Left renal pelvis (tissue), 4 donors: ENCODE measurements at regions not wholly inside any gene's neighbourhood (a gene's known extent, or its start where the extent isn't known, plus 50 kb on each side); places are given as distances from the start of the nearest gene placed in this dataset.

Experiments used
- DNase-seq, 4 donors: peaks; one replicate each; pipeline ENCODE4 v3.0.0-alpha.2; 2013; ENCODE audit warnings: low read depth in 4 of 4, low spot score in 3 of 4

DNA sequence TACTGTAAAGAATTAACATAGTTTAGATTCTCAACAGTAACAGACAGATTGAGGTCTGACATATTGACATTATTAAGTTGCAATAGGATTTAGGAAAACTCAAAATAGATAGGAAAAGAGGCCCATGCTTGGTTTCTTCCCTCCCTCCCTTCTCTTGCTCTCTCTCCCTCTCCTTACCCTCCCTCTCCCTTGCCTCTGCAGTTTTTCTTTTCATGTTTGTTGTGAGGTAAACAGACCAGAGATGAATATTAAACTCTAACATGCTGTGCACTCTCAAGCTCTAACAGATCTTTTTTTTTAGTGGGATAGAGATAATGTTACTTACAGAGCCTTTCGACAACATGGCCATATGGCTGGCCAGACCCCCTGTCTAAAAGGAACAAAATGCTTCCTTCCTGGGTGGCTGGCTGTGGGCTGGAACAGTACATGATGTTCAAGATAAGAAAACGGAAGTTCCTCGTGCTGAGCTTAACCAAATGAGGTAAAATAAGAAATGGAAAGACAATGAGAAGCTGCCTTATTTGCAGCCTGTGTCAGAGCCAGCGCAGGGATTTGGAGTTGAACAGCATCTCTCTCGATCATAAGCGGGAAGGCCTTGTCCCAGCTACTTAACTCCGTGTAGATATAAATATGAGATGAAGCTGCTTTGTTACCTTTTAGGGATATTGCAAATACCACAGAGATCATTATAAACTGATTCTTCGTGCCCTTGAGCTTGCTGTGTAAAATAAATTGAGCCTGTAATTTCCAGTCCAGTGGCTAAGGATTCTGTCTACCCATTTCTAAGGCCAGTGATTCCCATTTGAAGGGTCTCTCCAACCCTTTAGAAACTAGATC is 391.9 kb upstream of the NPVF start:
- DNase-seq: no peak

DNA sequence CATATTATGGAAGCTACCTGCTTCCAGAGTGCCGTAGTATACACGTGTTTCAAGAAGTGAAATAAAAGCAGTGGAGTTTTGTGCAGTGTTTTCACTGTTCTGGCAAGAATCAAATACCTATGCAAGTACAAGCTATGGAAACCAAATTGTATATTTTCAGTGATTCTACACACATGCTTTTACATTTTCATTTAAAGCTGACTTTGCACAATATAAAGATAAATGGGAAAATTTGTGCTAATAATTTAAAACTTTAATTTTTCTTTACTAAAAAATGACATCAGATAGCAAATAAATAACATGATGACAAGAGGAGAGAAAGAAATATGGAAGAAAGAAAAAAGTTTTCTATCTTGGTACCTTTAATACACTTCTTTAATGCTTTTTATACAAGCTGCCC is 393.7 kb upstream of the NPVF start:
- DNase-seq: no peak

DNA sequence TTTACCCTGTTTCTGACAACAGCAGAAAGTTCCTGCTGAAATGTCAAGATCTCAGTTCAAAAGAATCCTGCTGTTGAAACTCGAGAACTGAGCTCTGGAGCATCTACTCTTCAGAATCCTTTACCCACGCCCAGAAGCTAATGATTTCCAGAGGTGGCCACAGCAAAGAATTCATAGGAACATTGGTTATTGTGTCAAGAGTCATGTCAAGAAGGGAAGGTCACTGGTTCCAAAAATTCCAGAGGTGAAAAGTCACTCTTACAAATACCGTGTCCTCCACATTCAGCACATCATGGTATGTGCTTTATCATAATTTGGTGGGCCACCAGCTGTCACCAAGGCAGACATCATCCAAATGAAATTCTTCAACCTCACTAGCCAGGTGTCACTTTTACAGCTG is 394.4 kb upstream of the NPVF start:
- no peak for DNase-seq

DNA sequence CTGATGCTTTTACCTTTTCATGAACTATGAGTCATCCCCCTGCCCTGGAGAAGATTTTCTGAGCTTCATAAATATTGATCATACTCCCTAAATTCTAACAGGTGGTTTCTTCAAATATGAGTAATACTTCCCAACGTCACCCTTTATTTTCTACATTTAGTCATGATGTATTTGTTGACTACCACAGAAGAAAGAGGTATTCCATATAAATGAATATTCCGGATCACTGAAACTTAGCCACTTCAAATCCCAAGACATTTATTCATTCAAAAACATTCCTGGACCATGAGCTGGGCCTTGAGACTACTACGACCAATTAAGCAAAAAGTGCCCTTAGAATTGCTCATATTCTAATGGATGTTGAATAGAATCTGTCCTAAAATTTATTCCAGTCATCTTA is 395.8 kb upstream of the NPVF start:
- DNase-seq: no peak

DNA sequence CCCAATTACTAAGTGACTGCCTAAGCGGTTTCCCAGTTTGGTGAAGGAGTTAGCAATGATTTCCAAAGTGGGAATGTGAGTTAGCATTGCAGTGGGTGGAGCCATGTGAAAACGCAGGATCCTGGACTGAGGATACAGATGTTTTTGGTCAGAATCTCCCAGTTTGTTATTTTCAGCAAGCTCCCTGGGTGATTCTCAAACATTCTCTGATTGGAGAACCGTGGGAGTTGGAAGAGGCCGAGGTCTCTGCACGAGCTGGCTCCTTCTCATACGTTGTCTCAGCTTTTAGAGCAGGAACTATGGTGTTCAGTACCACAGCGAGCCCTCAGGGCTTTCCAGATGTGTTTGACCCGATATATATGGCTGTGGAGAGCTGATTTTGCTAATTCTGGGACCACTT is 396.5 kb upstream of the NPVF start:
- DNase-seq: peak in 2 of 4 donors; percentile 52 to 65

DNA sequence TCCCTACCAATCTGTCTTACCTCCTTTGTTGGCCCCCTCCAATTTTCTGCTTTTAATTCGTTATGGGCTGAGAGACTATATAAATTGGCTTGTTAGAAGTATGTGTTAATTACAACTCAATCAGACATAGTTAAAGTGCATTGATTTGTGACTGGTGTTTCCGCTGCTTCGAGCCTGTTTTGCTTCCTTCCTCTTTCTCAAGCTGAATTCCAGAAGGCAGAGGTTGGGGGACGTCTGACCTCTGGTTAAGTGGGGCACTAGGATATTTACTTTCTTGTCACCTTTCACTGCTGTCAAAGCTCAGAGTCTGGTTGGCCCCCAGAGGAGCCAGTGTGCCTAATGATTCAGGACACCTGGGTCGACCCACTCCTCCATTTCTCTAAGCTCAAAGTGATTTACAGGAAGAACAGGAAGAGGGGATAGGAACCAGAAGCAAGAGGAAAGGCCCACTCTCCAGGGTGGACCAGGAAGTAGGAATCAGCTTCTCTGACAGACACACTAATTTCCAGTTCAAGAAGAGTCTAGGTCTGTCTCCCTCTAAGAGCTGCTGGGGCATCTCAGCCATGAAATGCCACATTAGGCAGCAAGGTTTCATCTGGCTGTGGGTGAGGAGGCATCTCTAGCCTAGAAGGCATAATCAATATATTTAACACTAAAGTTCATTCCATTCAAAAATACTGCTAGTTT is 397.2 kb upstream of the NPVF start:
- no peak for DNase-seq

DNA sequence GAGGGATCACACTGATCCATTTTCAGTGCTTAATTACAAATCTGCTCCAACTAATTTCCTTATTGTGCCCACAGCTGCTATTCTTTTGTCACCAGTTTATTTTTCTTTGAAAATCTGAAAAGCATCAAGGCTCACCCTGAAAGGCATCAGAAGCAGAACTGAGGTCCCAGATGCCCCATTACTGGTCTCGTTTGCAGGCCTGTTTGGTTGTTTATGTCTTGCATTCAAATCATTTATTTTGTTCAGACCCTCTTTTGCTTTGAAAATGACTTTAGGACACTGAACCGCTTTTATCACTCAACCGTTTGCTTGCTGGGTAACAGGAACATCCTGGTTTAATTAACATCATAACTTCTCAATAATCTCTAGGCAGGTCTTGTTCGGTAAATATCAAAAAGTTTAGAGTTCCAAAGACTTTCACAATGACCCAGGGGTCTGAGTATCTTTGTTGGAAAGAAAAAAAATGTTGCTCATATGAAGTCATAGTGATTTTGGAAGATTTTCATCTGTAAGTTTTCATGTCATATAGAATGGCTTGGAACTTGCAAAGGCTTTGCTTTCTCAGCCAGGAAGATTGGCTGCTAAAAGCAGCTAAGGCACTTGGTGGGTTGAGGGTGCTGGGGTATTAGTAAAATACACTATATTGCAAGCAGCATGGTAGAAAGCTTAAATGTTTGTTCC is 398.3 kb upstream of the NPVF start:
- DNase-seq: no peak

DNA sequence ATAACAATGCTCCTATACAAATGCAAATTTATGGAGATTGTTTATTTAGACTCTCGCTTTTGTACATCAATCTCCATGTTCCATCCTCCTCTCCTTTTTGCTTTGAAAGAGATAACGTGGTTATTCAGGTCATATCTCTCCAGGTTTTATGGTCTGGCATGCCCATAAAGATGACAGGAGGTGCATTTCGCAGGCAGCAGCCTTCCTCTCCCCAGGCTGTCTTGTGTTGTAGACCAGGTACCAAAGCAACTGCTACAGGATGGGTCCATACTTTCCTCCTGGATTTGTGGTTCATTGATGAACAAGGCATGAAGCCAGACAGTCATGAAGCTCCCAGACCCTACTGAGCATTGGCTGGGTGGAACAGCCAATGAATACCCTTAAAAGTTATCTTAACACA is 400.2 kb upstream of the NPVF start:
- DNase-seq: no peak

DNA sequence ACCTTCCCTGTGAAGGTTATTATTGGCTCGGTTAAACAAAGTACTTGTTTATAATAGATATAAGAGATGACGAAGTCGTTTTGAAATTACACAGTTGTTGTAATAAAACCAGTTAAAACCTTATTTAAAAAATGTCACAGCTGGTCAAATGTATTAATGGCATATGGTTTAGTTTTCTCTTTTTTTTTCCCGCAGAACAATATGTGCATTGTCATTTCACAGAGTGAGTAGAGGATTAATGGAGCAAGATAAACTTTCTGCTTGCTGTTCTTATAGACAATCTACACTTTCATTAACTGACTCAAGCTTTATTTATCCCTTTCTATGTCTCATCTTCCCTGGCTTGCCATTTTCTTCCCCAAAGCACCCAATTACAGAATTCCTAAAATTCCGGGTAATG is 404.3 kb upstream of the NPVF start:
- no peak for DNase-seq

DNA sequence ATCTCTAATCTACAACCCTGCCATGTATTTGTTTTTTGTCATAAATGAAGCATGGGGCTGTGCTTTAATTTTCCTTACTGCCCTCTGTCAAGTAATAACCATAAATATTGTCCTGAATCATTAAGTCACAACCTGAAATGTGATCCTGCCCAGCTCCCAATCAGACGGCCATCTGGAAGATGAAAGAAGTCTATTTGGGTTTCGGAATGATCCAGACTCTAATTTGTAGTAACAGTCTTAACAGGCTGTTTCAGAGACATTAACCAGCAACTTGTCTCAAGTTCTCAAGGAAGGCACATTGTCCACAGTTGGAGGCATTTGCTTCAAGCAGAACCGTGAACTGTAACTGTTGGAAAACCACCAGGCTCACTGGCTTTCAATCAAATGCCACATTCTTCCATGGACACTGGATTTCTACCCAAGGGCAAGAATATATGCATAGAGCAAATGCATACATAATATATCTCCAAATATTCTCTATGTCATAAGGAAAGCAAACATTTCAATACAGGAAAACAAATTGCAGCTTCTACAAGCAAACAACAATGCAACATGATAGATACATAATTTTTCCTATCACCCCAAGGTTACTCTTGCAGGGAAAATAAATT is 405.2 kb upstream of the NPVF start:
- no peak for DNase-seq

DNA sequence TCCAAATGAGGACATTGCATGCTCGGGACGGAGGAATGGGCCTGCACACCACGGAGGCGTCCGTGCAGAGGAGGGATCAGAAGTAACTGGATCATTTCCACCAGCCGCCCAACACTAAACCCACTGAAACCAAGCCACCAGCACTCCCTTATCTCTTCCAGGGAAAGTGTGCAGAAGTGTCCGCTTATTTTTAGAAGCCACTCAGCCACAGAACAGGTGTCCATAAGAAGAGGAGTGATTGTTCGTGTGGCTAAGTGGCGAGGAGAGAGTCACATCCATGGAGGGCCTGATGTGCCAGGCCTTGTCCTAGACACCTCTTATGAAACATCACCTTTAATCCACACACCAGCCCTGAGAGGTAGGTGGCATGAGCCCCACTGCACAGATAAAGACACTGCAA is 407.9 kb upstream of the NPVF start:
- no peak for DNase-seq

DNA sequence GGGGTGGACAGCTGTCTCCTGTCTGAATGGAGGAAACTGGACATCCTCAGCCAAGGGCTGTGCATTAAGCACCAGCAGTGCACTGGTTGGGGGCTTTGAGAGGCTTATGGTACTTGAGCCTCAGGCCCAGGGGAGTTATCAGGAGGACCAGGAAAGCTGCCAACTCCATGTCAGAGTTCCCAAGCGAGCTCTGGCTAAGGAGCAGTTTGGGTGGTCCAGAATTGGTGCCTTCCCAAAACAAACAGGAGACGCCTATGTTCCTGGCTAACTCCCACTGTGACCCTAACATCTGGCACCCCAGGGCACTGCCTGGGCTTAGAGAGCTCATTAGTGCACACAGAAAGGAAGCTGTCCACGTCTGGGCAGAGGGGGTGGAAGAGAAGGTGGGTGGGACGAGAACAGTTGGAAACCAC is 408.6 kb upstream of the NPVF start:
- DNase-seq: no peak

DNA sequence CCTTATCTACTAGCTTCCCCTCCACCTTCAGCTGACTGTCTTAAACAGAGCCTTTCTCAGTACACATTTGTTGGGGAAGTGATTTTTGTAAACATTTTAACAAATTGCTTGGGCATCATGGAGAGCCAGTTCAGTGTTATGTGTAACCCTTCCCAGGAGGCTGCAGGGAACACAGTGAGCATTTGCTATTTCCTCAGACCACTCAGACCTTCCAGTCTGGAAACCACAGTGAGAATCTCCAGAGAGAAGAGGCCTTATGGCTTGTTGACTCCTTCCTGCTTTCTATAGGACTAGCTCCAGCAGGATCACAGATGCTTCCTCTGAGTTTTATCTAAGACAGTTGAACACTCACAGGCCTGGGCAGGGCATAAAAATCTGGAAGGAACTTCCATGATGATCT is 409.8 kb upstream of the NPVF start:
- DNase-seq: no peak

DNA sequence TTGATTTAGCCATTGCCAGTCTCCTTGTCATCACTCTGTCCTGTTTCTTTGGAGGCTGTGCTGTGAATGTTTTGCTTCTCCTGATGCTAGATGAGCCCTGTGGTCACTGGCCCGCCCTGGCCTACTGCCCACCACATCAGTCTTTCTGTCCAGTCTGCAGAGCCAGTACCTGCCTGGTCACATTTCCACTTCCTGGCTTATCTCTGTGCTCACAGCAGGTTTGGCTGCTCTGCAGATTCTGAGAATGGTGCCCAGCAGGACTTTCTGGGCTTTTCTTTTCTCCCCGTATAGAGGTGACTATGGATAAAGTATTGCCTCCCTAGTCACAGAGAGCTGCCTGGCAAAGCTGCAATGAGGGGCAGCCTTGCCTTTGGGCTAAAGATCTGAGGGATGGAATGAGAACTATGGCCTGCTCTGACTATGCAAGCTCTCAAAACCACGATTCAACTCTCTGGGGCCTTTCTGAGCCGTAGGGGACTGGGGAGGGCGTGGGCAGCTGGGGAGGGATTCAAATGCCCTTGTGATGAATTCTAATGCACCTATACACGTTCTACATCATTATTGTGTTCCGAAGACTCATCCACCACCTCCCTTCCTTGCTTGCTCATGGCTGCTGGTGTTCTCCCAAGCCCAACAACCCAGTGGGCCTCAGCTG is 410.4 kb upstream of the NPVF start:
- DNase-seq: no peak

DNA sequence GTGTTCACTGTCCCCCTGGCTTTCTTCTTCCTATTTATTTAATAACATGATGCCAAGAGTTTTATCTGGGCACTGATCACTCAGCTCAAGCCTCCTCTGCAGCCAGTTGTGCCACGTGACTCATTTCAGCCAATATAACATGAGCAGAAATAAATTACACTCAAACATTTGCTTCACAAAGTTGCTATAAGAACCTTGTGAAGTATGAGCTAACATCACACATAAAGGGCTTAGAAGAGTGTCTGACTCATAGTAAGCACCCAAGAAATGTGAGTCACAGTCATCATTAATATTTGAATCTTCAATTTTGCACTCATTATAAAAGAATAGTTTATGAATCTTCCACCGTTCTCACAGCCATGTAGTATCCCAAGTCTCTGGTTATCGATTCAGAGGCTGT is 414.6 kb upstream of the NPVF start:
- no peak for DNase-seq

DNA sequence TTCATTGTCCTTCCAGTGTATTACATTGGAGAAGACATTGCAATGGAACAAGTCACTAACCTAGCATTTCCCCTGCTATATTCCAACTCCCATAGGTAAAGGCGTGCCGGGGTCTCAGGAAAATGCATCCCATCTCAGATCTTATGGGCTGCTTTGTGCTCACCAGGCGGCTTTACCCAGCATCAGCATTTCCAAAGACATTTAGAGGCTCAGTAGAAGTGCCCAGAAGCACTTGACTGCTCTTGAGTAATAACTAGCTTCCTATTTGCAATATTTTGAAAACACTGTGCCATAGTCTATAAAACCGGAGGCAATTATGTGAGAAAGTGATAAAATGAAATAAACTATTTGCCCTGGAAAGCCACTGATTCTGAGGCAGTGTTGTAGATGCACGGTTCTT is 415.0 kb upstream of the NPVF start:
- no peak for DNase-seq

DNA sequence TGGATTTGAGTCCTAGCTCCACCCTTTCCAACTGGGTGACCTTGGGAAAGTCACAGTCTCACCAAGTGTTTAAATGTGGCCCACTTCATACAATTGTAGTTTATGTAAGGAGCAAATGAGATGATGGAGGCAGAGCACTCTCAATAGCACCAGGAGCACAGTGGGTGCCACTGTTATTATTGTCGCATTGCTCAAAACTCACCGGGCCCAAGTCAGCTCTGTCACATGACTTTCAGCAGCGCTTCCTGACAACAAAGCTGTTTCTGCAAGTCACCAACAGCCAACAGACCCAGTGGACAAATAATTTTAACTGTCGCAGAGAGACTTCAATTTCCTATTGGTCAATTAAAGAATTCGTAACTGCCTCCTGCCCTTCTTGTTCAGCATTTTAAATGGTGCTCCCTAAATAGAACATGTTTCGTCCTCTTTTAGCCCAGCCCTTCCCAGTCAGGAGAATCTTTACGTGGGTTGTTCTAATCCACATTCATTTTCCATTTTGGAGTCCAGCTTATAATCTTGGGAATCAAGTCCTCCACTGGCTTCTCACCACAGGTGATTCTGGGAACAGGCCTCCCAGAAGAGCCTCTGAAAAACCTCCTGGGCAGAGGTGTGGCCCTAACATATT is 415.6 kb upstream of the NPVF start:
- DNase-seq: no peak

DNA sequence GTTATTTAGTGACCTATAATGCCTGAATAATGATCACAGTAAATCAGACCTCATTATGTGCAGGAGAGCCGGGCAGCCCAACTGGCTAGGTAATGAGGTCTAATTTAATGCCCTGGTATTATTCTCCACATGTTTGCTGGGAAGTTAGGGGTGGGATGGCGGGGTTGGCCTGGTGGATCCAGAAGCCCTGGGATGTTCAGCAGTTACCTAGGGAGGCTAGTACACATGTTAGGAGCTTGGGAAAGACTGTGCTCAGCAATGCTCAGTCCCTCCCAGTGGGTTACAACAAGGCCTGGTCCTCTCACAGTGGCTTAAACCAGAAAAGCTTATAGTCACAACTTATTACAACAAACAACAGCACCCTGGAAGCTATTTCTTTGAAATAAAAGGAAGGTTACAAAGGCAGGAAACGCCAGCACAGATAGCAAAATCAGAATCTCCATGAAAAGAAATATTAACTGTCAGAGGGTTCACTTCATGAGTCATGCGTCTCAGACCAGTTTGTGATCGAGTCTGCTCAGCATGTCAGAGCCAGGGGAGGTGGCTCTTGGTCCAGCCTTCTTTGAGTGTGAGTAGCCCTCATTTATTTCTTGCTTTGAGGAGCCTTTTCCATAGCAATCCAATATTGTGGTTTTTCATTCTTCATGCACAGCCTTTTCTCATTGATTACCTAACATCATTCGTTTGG is 418.6 kb upstream of the NPVF start:
- DNase-seq: no peak

DNA sequence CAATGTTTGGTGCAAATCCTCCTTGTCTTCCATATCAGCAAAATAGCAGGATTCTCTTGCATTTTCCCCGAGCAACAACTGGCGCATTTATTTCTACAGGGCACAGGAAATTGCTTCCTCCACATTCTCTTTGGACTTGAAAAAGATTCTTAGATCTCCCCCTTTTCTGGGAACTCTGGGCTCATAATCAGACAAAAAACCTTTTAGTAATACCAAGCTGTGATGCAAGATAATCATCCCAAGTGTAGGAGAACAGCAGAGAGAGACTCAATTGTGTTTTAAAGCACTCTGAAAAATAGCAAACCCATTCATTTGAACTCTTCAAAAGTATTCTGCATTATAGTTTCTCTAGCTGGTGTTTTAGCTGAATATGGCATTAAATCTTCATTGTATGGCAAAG is 419.6 kb upstream of the NPVF start:
- no peak for DNase-seq

DNA sequence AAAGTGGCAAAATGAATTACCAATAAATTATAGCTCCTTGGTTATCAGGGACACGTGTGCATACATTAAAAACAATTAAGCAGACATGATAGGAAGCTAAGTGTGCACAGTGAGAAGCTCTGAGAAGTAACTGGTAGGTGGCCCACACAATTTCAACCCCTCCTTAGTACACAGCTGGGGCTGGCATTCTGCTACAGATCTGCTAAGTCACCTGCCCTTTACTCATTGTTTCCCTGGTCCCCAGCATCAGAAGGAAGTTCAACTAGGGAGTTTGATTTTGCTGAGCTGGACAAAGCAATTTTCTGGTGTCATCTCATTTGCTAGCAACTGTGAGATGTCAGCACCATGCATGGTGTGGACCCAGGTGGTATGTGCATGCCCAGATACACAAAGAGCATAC is 424.1 kb upstream of the NPVF start:
- no peak for DNase-seq
